A673 (cell line): ENCODE measurements at regions not wholly inside any gene's neighbourhood (a gene's known extent, or its start where the extent isn't known, plus 50 kb on each side); places are given as distances from the start of the nearest gene placed in this dataset.

Experiments
- BruUV-seq: library from RNA; stranded (reverse); fragments of 400-500 nt; replicated peaks from 2 replicates; lab custom pipeline; 2021; lab: Mats Ljungman, UMichigan
- CTCF ChIA-PET: fragments of 300-600 bp; sonication (Branson Sonifier 250); formaldehyde crosslinking; loops from one replicate; lab custom pipeline; 2022; ENCODE audit warnings: antibody characterized with exemption; lab: Charles Lee
- POLR2A ChIA-PET: fragments of 300-600 bp; sonication (Branson Sonifier 250); formaldehyde crosslinking; loops from one replicate; lab custom pipeline; 2022; ENCODE audit warnings: antibody characterized with exemption; ENCODE audit not compliant: low non-redundant PET; lab: Charles Lee
- DNase-seq: peaks from one replicate; pipeline ENCODE4 v3.0.0-alpha.2; 2015; ENCODE audit warnings: low spot score
- H3K27ac ChIP-seq: fragments of 200-600 bp; sonication (generic); 2 replicates; pipeline ENCODE4 v1.5.1; 2016; ENCODE audit warnings: mixed run types, low read depth, mild to moderate bottlenecking, mixed read lengths, antibody characterized with exemption, low read length; ENCODE audit not compliant: poor library complexity, severe bottlenecking
- H3K27me3 ChIP-seq: fragments of 200-600 bp; sonication (generic); replicated peaks from 2 replicates; pipeline ENCODE4 v1.6.1; 2017; ENCODE audit warnings: mixed run types, low read depth, mild to moderate bottlenecking, mixed read lengths, antibody characterized with exemption, low read length; ENCODE audit not compliant: insufficient read depth, poor library complexity
- H3K36me3 ChIP-seq: fragments of 200-600 bp; sonication (generic); 2 replicates; pipeline ENCODE4 v1.6.1; 2016; ENCODE audit warnings: mixed run types, mild to moderate bottlenecking, mixed read lengths, antibody characterized with exemption, low read length; ENCODE audit not compliant: insufficient read depth, poor library complexity, severe bottlenecking
- H3K4me1 ChIP-seq: fragments of 200-600 bp; sonication (generic); 2 replicates; pipeline ENCODE4 v1.6.1; 2017; ENCODE audit warnings: mixed run types, mild to moderate bottlenecking, mixed read lengths, antibody characterized with exemption, low read length; ENCODE audit not compliant: insufficient read depth, poor library complexity, severe bottlenecking
- H3K4me3 ChIP-seq: fragments of 200-600 bp; sonication (generic); 2 replicates; pipeline ENCODE4 v1.5.1; 2016; ENCODE audit warnings: low read depth, mixed run types, mild to moderate bottlenecking, mixed read lengths, low read length; ENCODE audit not compliant: poor library complexity, severe bottlenecking
- H3K9me3 ChIP-seq: fragments of 200-600 bp; sonication (generic); 2 replicates; pipeline ENCODE4 v1.6.1; 2016; ENCODE audit warnings: mixed run types, low read depth, mild to moderate bottlenecking, mixed read lengths, antibody characterized with exemption, low read length; ENCODE audit not compliant: poor library complexity, severe bottlenecking
- CTCF ChIP-seq: fragments of 300-800, 200-600 bp; sonication (generic); conservative IDR thresholded peaks from 2 replicates; pipeline ENCODE4 v1.5.1; 2017; ENCODE audit warnings: low read depth, mild to moderate bottlenecking, antibody characterized with exemption, low read length, moderate library complexity, mixed read lengths
- EZH2 ChIP-seq: fragments of 200-600 bp; sonication (generic); IDR thresholded peaks from 2 replicates; pipeline ENCODE4 v1.6.1; 2017; ENCODE audit warnings: borderline replicate concordance, low read depth, mild to moderate bottlenecking, mixed read lengths, antibody characterized with exemption, low read length; ENCODE audit not compliant: poor library complexity, severe bottlenecking
- intact Hi-C: fragments of 100-400 bp; cut with micrococcal nuclease; formaldehyde crosslinking; loops from one replicate; pipeline ENCODE4 v1.10.0; 2022; ENCODE audit not compliant: unreplicated experiment

GRCh38 chr13:44011036-44011435 lies 131.3 kb downstream of the LACC1 start:
- Histone ChIP-seq H3K27ac (no peak overlapping the region), H3K36me3 (no peaks in the 10 kb centered on the region), H3K4me3 (no peak overlapping the region), H3K27me3 (no peaks in the 10 kb centered on the region), H3K4me1 (no peaks in the 10 kb centered on the region), H3K9me3 (no peaks in the 10 kb centered on the region)
- CTCF ChIA-PET: no interaction called here
- no TSS peak for BruUV-seq
- POLR2A ChIA-PET: no interaction called here
- no peak for TF ChIP-seq EZH2
- no peak for TF ChIP-seq CTCF
- no peak for DNase-seq
- intact Hi-C loops: no loop called here

GRCh38 chr13:44012910-44013757 lies 133.4 kb downstream of the LACC1 start:
- BruUV-seq: no TSS peak

GRCh38 chr13:44013758-44014291 lies 134.1 kb downstream of the LACC1 start:
- H3K27me3 ChIP-seq: no peaks in the 10 kb centered on the region
- DNase-seq: peak; percentile 51
- no peaks in the 10 kb centered on the region for H3K9me3 ChIP-seq
- no peaks in the 10 kb centered on the region for H3K36me3 ChIP-seq
- no peaks in the 10 kb centered on the region for H3K4me1 ChIP-seq
- TF ChIP-seq CTCF: no peak
- BruUV-seq: no TSS peak
- H3K27ac ChIP-seq: no peak overlapping the region
- intact Hi-C loops: no loop called here
- ChIA-PET POLR2A (no interaction called here), CTCF (interaction anchor here (0.8 kb wide), 1 partner anchor 108 kb away, joined by 3 read pairs; no protein-coding TSS in a partner anchor)
- no peak overlapping the region for H3K4me3 ChIP-seq

More at GRCh38 chr13:44012910-44013757, 133.4 kb downstream of the LACC1 start:
- Histone ChIP-seq H3K27ac (no peak overlapping the region), H3K9me3 (no peaks in the 10 kb centered on the region), H3K27me3 (no peaks in the 10 kb centered on the region), H3K4me1 (no peaks in the 10 kb centered on the region), H3K4me3 (no peak overlapping the region), H3K36me3 (no peaks in the 10 kb centered on the region)
- DNase-seq: no peak
- intact Hi-C loops: no loop called here
- ChIA-PET POLR2A (no interaction called here), CTCF (interaction anchor here (0.8 kb wide), 1 partner anchor 108 kb away, joined by 3 read pairs; no protein-coding TSS in a partner anchor)
- TF ChIP-seq CTCF (no peak), EZH2 (no peak)
